ENCODE measurements at regions not wholly inside any gene's neighbourhood (a gene's known extent, or its start where the extent isn't known, plus 50 kb on each side); places are given as distances from the start of the nearest gene placed in this dataset.

DNA sequence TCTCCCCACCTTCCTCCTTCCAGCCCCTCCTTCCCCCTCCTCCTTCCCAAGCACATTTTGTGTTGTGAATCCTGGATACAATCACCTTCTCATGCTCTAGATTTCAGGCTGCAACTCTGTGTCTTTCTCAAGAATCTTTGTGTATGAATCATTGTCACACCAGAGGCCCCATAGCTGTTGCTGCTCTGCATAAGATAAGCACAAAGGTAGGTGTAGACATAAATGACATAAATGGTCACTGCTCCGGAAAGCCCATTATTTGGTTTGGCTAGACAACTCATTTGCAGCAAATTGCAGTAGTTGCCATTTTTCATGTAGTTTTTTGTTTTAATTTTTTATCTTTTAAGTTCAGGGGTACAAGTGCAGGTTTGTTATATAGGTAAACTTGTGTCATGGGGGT is 216.3 kb upstream of the NRP1 start:
- H3K4me1 ChIP-seq (ENCODE audit: control insufficient read depth, extremely low read depth, insufficient read depth, low read length), result peaks cover 5% of the 10 kb centered on the region
- no peak overlapping the region for H3K27ac ChIP-seq (ENCODE audit: control insufficient read depth, insufficient read depth, low read length)
- H2AFZ ChIP-seq (ENCODE audit: control insufficient read depth, low read length), result no peak overlapping the region
- H3K27me3 ChIP-seq (ENCODE audit: control insufficient read depth, extremely low read depth, insufficient read depth, low read length), result no peaks in the 10 kb centered on the region
- no peak overlapping the region for H3K9ac ChIP-seq (ENCODE audit: control insufficient read depth, extremely low read depth, insufficient read depth, low read length)
- H3K9me1 ChIP-seq (ENCODE audit: control insufficient read depth, extremely low read depth, insufficient read depth, low read length), result no peaks in the 10 kb centered on the region
- FAIRE-seq, result no peak
- H4K20me1 ChIP-seq (ENCODE audit: control insufficient read depth, extremely low read depth, insufficient read depth, low read length), result no peaks in the 10 kb centered on the region
- no peaks in the 10 kb centered on the region for H3K36me3 ChIP-seq (ENCODE audit: control insufficient read depth in 2 of 2, extremely low read depth in 1 of 2, insufficient read depth in 2 of 2, low read length in 2 of 2)
- dilution Hi-C loops (cut with MboI; ENCODE audit: extremely low pct_ligation_motif_present, low sequenced_read_pairs), result no loop called here
- no peak overlapping the region for H3K4me2 ChIP-seq (ENCODE audit: control insufficient read depth, extremely low read depth, insufficient read depth, low read depth, low read length)
- no peak for DNase-seq (ENCODE audit: low read depth, low spot score)
- no peak overlapping the region for H3K4me3 ChIP-seq (ENCODE audit: control insufficient read depth in 2 of 3, extremely low read depth in 1 of 3, insufficient read depth in 2 of 3, low read depth in 1 of 3, low read length in 3 of 3)
- no peaks in the 10 kb centered on the region for H3K9me3 ChIP-seq (ENCODE audit: control insufficient read depth, low read depth, low read length)
- no peaks in the 10 kb centered on the region for H3K79me2 ChIP-seq (ENCODE audit: control insufficient read depth, insufficient read depth, low read length)
- no peak for TF ChIP-seq EZH2 (IDR thresholded peaks at IDR 0.05; ENCODE audit: low read length)

GRCh38 chr10:33547976-33548375 is 213.5 kb upstream of the NRP1 start:
- TF ChIP-seq CTCF (optimal IDR thresholded peaks at IDR 0.05 in 1 of 3, IDR thresholded peaks at IDR 0.05 in 1 of 3, conservative IDR thresholded peaks at IDR 0.05 in 1 of 3; ENCODE audit: extremely low read depth in 1 of 3, insufficient read depth in 2 of 3, low read length in 3 of 3), result no peak
- no peak for TF ChIP-seq EZH2 (IDR thresholded peaks at IDR 0.05; ENCODE audit: low read length)
- Histone ChIP-seq H3K79me2 (ENCODE audit: control insufficient read depth, insufficient read depth, low read length) (no peaks in the 10 kb centered on the region), H4K20me1 (ENCODE audit: control insufficient read depth, extremely low read depth, insufficient read depth, low read length) (no peaks in the 10 kb centered on the region), H3K4me1 (ENCODE audit: control insufficient read depth, extremely low read depth, insufficient read depth, low read length) (peaks cover 14% of the 10 kb centered on the region), H3K9ac (ENCODE audit: control insufficient read depth, extremely low read depth, insufficient read depth, low read length) (no peak overlapping the region), H3K4me2 (ENCODE audit: control insufficient read depth, extremely low read depth, insufficient read depth, low read depth, low read length) (no peak overlapping the region), H3K27me3 (ENCODE audit: control insufficient read depth, extremely low read depth, insufficient read depth, low read length) (no peaks in the 10 kb centered on the region), H3K36me3 (ENCODE audit: control insufficient read depth in 2 of 2, extremely low read depth in 1 of 2, insufficient read depth in 2 of 2, low read length in 2 of 2) (no peaks in the 10 kb centered on the region), H3K4me3 (ENCODE audit: control insufficient read depth in 2 of 3, extremely low read depth in 1 of 3, insufficient read depth in 2 of 3, low read depth in 1 of 3, low read length in 3 of 3) (no peak overlapping the region), H2AFZ (ENCODE audit: control insufficient read depth, low read length) (no peak overlapping the region), H3K9me1 (ENCODE audit: control insufficient read depth, extremely low read depth, insufficient read depth, low read length) (no peaks in the 10 kb centered on the region), H3K9me3 (ENCODE audit: control insufficient read depth, low read depth, low read length) (no peaks in the 10 kb centered on the region), H3K27ac (ENCODE audit: control insufficient read depth, insufficient read depth, low read length) (no peak overlapping the region)
- FAIRE-seq (no peak), DNase-seq (ENCODE audit: low read depth, low spot score) (no peak)
- dilution Hi-C loops (cut with MboI; ENCODE audit: extremely low pct_ligation_motif_present, low sequenced_read_pairs), result no loop called here

- dilution Hi-C loops (cut with MboI; ENCODE audit: extremely low pct_ligation_motif_present, low sequenced_read_pairs), result no loop called here
- Histone ChIP-seq H3K79me2 (ENCODE audit: control insufficient read depth, insufficient read depth, low read length) (no peaks in the 10 kb centered on the region), H3K27ac (ENCODE audit: control insufficient read depth, insufficient read depth, low read length) (no peak overlapping the region), H3K4me2 (ENCODE audit: control insufficient read depth, extremely low read depth, insufficient read depth, low read depth, low read length) (no peak overlapping the region), H4K20me1 (ENCODE audit: control insufficient read depth, extremely low read depth, insufficient read depth, low read length) (no peaks in the 10 kb centered on the region), H3K4me3 (ENCODE audit: control insufficient read depth in 2 of 3, extremely low read depth in 1 of 3, insufficient read depth in 2 of 3, low read depth in 1 of 3, low read length in 3 of 3) (no peak overlapping the region), H3K9me1 (ENCODE audit: control insufficient read depth, extremely low read depth, insufficient read depth, low read length) (no peaks in the 10 kb centered on the region), H3K36me3 (ENCODE audit: control insufficient read depth in 2 of 2, extremely low read depth in 1 of 2, insufficient read depth in 2 of 2, low read length in 2 of 2) (no peaks in the 10 kb centered on the region), H3K9ac (ENCODE audit: control insufficient read depth, extremely low read depth, insufficient read depth, low read length) (no peak overlapping the region), H3K27me3 (ENCODE audit: control insufficient read depth, extremely low read depth, insufficient read depth, low read length) (no peaks in the 10 kb centered on the region), H2AFZ (ENCODE audit: control insufficient read depth, low read length) (no peak overlapping the region), H3K9me3 (ENCODE audit: control insufficient read depth, low read depth, low read length) (no peaks in the 10 kb centered on the region), H3K4me1 (ENCODE audit: control insufficient read depth, extremely low read depth, insufficient read depth, low read length) (peaks cover 25% of the 10 kb centered on the region)
- no peak for TF ChIP-seq EZH2 (IDR thresholded peaks at IDR 0.05; ENCODE audit: low read length)
- TF ChIP-seq CTCF (optimal IDR thresholded peaks at IDR 0.05 in 1 of 3, IDR thresholded peaks at IDR 0.05 in 1 of 3, conservative IDR thresholded peaks at IDR 0.05 in 1 of 3; ENCODE audit: extremely low read depth in 1 of 3, insufficient read depth in 2 of 3, low read length in 3 of 3), result no peak
- DNase-seq (ENCODE audit: low read depth, low spot score) (no peak), FAIRE-seq (peak; percentile 58)
Observed at GRCh38 chr10:33546031-33546430, 211.6 kb upstream of the NRP1 start.

Data from keratinocyte (primary cell).